HG02840 (cell line): ENCODE measurements at regions not wholly inside any gene's neighbourhood (a gene's known extent, or its start where the extent isn't known, plus 50 kb on each side); places are given as distances from the start of the nearest gene placed in this dataset.

Experiments used
- ATAC-seq: cut with Tn5 transposase; IDR thresholded peaks from one replicate; pipeline ENCODE4 v1.9.1; 2021; ENCODE audit warnings: mild to moderate bottlenecking, moderate library complexity, moderate number of reproducible peaks; ENCODE audit not compliant: unreplicated experiment, low FRiP score

GRCh38 chr15:93683651-93684050 is 547.7 kb upstream of the MCTP2 start:
- ATAC-seq: no peak

GRCh38 chr15:93671387-93671943 is 559.9 kb upstream of the MCTP2 start:
- ATAC-seq: no peak

- no peak for ATAC-seq
Observed at GRCh38 chr15:93670931-93671330, 560.4 kb upstream of the MCTP2 start.

GRCh38 chr15:93664213-93664956 is 567.0 kb upstream of the MCTP2 start:
- ATAC-seq: no peak

GRCh38 chr15:93662162-93662885 is 569.0 kb upstream of the MCTP2 start:
- ATAC-seq: no peak

GRCh38 chr15:93658026-93658816 is 569.2 kb upstream of the RGMA start:
- no peak for ATAC-seq

GRCh38 chr15:93656041-93656440 is 567.0 kb upstream of the RGMA start:
- no peak for ATAC-seq

- no peak for ATAC-seq
Observed at GRCh38 chr15:93649691-93650235, 560.8 kb upstream of the RGMA start.

GRCh38 chr15:93646193-93646592 is 557.2 kb upstream of the RGMA start:
- no peak for ATAC-seq

GRCh38 chr15:93645594-93645993 is 556.6 kb upstream of the RGMA start:
- ATAC-seq: no peak

GRCh38 chr15:93644595-93644994 is 555.6 kb upstream of the RGMA start:
- ATAC-seq: no peak

GRCh38 chr15:93640411-93640962 is 551.5 kb upstream of the RGMA start:
- no peak for ATAC-seq

GRCh38 chr15:93631958-93632618 is 543.1 kb upstream of the RGMA start:
- ATAC-seq: no peak

- ATAC-seq: no peak
Observed at GRCh38 chr15:93619597-93619996, 530.6 kb upstream of the RGMA start.

GRCh38 chr15:93617443-93617842 is 528.4 kb upstream of the RGMA start:
- no peak for ATAC-seq

- ATAC-seq: no peak
Observed at GRCh38 chr15:93614386-93615104, 525.5 kb upstream of the RGMA start.

GRCh38 chr15:93613386-93613785 is 524.4 kb upstream of the RGMA start:
- ATAC-seq: no peak

GRCh38 chr15:93612953-93613352 is 523.9 kb upstream of the RGMA start:
- ATAC-seq: no peak

- no peak for ATAC-seq
Observed at GRCh38 chr15:93610944-93611343, 521.9 kb upstream of the RGMA start.
